Peyer's patch (tissue), 4 donors: ENCODE measurements at regions not wholly inside any gene's neighbourhood (a gene's known extent, or its start where the extent isn't known, plus 50 kb on each side); places are given as distances from the start of the nearest gene placed in this dataset.

ENCODE experiments used
- POLR2A ChIP-seq, 2 donors: fragments of 450-650 bp; IDR thresholded peaks; one replicate each; pipeline ENCODE4 v1.5.1; 2017; ENCODE audit warnings: antibody characterized with exemption in 2 of 2, mild to moderate bottlenecking in 2 of 2, moderate library complexity in 2 of 2
- TF ChIP-seq, protein P1 (sequence below), 6 experiments: fragments of 450-650 bp in 4 of 6; fragments of 200-600 bp in 2 of 6; sonication (generic) in 1 of 6; IDR thresholded peaks; one replicate each; pipeline ENCODE4 v1.5.1; 2017 to 2019; ENCODE audit warnings: antibody characterized with exemption in 6 of 6, mild to moderate bottlenecking in 3 of 6, moderate library complexity in 1 of 6

DNA sequence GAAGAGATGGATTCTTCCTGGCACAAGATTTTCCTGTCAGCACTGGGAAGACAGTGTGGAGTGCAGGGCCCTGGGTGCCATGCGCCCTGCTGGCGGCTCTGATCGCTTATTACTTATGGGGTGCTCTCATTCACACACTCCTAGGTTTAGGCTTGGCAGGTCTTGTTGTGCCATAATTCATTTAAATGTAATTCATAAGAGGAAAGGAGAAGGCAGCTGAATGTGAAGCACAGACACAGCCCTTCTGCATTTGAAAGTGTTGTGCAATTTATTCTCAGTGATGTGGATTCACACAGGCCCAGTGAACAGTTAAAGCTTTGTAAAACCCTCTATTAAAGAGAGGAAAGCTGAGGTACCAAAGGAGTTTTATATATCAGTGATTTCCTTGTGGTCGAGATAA, 249.7 kb downstream of the C4orf33 start:
- TF ChIP-seq, protein P1, sequence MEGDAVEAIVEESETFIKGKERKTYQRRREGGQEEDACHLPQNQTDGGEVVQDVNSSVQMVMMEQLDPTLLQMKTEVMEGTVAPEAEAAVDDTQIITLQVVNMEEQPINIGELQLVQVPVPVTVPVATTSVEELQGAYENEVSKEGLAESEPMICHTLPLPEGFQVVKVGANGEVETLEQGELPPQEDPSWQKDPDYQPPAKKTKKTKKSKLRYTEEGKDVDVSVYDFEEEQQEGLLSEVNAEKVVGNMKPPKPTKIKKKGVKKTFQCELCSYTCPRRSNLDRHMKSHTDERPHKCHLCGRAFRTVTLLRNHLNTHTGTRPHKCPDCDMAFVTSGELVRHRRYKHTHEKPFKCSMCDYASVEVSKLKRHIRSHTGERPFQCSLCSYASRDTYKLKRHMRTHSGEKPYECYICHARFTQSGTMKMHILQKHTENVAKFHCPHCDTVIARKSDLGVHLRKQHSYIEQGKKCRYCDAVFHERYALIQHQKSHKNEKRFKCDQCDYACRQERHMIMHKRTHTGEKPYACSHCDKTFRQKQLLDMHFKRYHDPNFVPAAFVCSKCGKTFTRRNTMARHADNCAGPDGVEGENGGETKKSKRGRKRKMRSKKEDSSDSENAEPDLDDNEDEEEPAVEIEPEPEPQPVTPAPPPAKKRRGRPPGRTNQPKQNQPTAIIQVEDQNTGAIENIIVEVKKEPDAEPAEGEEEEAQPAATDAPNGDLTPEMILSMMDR (IDR thresholded peaks at IDR 0.05) = no peak
- no peak for TF ChIP-seq POLR2A (IDR thresholded peaks at IDR 0.05)
